GM19467 (cell line): ENCODE measurements at regions not wholly inside any gene's neighbourhood (a gene's known extent, or its start where the extent isn't known, plus 50 kb on each side); places are given as distances from the start of the nearest gene placed in this dataset.
"Not testable (repeated sequence)": the region's sequence is repeated elsewhere in the genome, so short reads cannot be mapped to it uniquely, and the experiment has no call there.

Source experiments
- ATAC-seq: cut with Tn5 transposase; IDR thresholded peaks from one replicate; pipeline ENCODE4 v1.9.1; 2021; ENCODE audit warnings: mild to moderate bottlenecking, moderate library complexity; ENCODE audit not compliant: unreplicated experiment

- ATAC-seq = no peak
These were observed 112.7 kb upstream of the JCAD start for GRCh38 chr10:30172091-30172490.

GRCh38 chr10:30171601-30172000, 112.2 kb upstream of the JCAD start:
- ATAC-seq = no peak

- ATAC-seq = no peak
These were observed 111.4 kb upstream of the JCAD start for GRCh38 chr10:30170814-30171213.

GRCh38 chr10:30170146-30170545, 110.8 kb upstream of the JCAD start:
- ATAC-seq = no peak

GRCh38 chr10:30169342-30169741, 110.0 kb upstream of the JCAD start:
- ATAC-seq = no peak

- ATAC-seq = no peak
These were observed 107.5 kb upstream of the JCAD start for GRCh38 chr10:30166929-30167328.

GRCh38 chr10:30163410-30163809, 104.0 kb upstream of the JCAD start:
- ATAC-seq = not testable (repeated sequence)

- not testable (repeated sequence) for ATAC-seq
These were observed 103.4 kb upstream of the JCAD start for GRCh38 chr10:30162796-30163195.

GRCh38 chr10:30160271-30160982, 101.0 kb upstream of the JCAD start:
- no peak for ATAC-seq

GRCh38 chr10:30159614-30160013, 100.2 kb upstream of the JCAD start:
- not testable (repeated sequence) for ATAC-seq

GRCh38 chr10:30158325-30158960, 99.1 kb upstream of the JCAD start:
- no peak for ATAC-seq

GRCh38 chr10:30155401-30155800, 96.0 kb upstream of the JCAD start:
- ATAC-seq = no peak

GRCh38 chr10:30154561-30154960, 95.2 kb upstream of the JCAD start:
- no peak for ATAC-seq

- no peak for ATAC-seq
These were observed 94.7 kb upstream of the JCAD start for GRCh38 chr10:30154126-30154525.

- ATAC-seq = no peak
These were observed 92.4 kb upstream of the JCAD start for GRCh38 chr10:30151581-30152389.

GRCh38 chr10:30141423-30141822, 82.0 kb upstream of the JCAD start:
- ATAC-seq = no peak

- ATAC-seq = no peak
These were observed 75.0 kb upstream of the JCAD start for GRCh38 chr10:30134171-30134945.

- ATAC-seq = no peak
These were observed 73.8 kb upstream of the JCAD start for GRCh38 chr10:30133198-30133597.

- ATAC-seq = not testable (repeated sequence)
These were observed 72.0 kb upstream of the JCAD start for GRCh38 chr10:30131369-30131768.

- ATAC-seq = not testable (repeated sequence)
These were observed 69.9 kb upstream of the JCAD start for GRCh38 chr10:30129326-30129725.

GRCh38 chr10:30127120-30127541, 67.7 kb upstream of the JCAD start:
- no peak for ATAC-seq
